IMR-90 (cell line): ENCODE measurements at regions not wholly inside any gene's neighbourhood (a gene's known extent, or its start where the extent isn't known, plus 50 kb on each side); places are given as distances from the start of the nearest gene placed in this dataset.

Experiments
- ATAC-seq: fragments of 200-7000 bp; cut with Tn5 transposase; 2 replicates; pipeline ENCODE4 v1.9.1; 2020; ENCODE audit warnings: low read depth, mild to moderate bottlenecking, moderate library complexity
- BruUV-seq: library from RNA; stranded (reverse); fragments of 400-500 nt; replicated peaks from 2 replicates; lab custom pipeline; 2021; lab: Mats Ljungman, UMichigan
- CTCF ChIA-PET: fragments of 300-600 bp; formaldehyde crosslinking; extraction: SDS; loops from one replicate; lab custom pipeline; 2021; ENCODE audit warnings: antibody characterized with exemption; lab: Yijun Ruan, JAX
- POLR2A ChIA-PET: fragments of 300-600 bp; sonication (Branson Sonifier 250); formaldehyde crosslinking; loops from one replicate; lab custom pipeline; 2022; ENCODE audit warnings: antibody characterized with exemption; ENCODE audit not compliant: unreplicated experiment; lab: Charles Lee
- DNase-seq: peaks from one replicate; pipeline ENCODE4 v3.0.0; 2013
- H2AFZ ChIP-seq: replicated peaks from 2 replicates; pipeline ENCODE3; 2013; ENCODE audit warnings: low read length, mild to moderate bottlenecking; ENCODE audit not compliant: poor library complexity
- H2AK5ac ChIP-seq: 2 replicates; pipeline ENCODE4 v1.6.1; 2013; ENCODE audit warnings: low read depth, low read length, inconsistent platforms
- H2AK9ac ChIP-seq: replicated peaks from 2 replicates; pipeline ENCODE3; 2013; ENCODE audit warnings: mild to moderate bottlenecking, low read depth, low read length, moderate library complexity; ENCODE audit not compliant: poor library complexity
- H2BK120ac ChIP-seq: 2 replicates; pipeline ENCODE4 v1.6.1; 2013; ENCODE audit warnings: low read depth, low read length, inconsistent platforms
- H2BK15ac ChIP-seq: 3 replicates; pipeline ENCODE4 v1.6.1; 2013; ENCODE audit warnings: low read depth, low read length, inconsistent platforms
- H2BK20ac ChIP-seq: 2 replicates; pipeline ENCODE4 v1.6.1; 2013; ENCODE audit warnings: low read depth, mild to moderate bottlenecking, inconsistent platforms, low read length, moderate library complexity
- H2BK5ac ChIP-seq: 2 replicates; pipeline ENCODE4 v1.6.1; 2013; ENCODE audit warnings: mild to moderate bottlenecking, low read depth, low read length, inconsistent platforms; ENCODE audit not compliant: poor library complexity, severe bottlenecking
- H3K14ac ChIP-seq: replicated peaks from 2 replicates; pipeline ENCODE4 v1.6.1; 2013; ENCODE audit warnings: low read depth, low read length, inconsistent platforms
- H3K18ac ChIP-seq: 2 replicates; pipeline ENCODE4 v1.6.1; 2013; ENCODE audit warnings: low read depth, low read length, control low read depth
- H3K23ac ChIP-seq: 2 replicates; pipeline ENCODE4 v1.6.1; 2013; ENCODE audit warnings: low read depth, low read length, inconsistent platforms
- H3K27ac ChIP-seq: 2 replicates; pipeline ENCODE4 v1.5.1; 2013; ENCODE audit warnings: mild to moderate bottlenecking, control low read depth, low read length; ENCODE audit not compliant: insufficient read depth
- H3K27me3 ChIP-seq: 2 replicates; pipeline ENCODE4 v1.6.1; 2013; ENCODE audit warnings: low read length; ENCODE audit not compliant: control insufficient read depth, insufficient read depth
- H3K36me3 ChIP-seq: 2 replicates; pipeline ENCODE4 v1.6.1; 2013; ENCODE audit warnings: low read length, mixed read lengths; ENCODE audit not compliant: control insufficient read depth, insufficient read depth
- H3K4ac ChIP-seq: 2 replicates; pipeline ENCODE4 v1.6.1; 2013; ENCODE audit warnings: low read depth, low read length, inconsistent platforms
- H3K4me1 ChIP-seq: 2 replicates; pipeline ENCODE4 v1.6.1; 2013; ENCODE audit warnings: low read length, mixed read lengths; ENCODE audit not compliant: control insufficient read depth, insufficient read depth
- H3K4me2 ChIP-seq: 2 replicates; pipeline ENCODE4 v1.6.1; 2013; ENCODE audit warnings: low read depth, mild to moderate bottlenecking, control low read depth, low read length, moderate library complexity
- H3K4me3 ChIP-seq: 2 replicates; pipeline ENCODE4 v1.5.1; 2013; ENCODE audit warnings: low read depth, mild to moderate bottlenecking, control low read depth, low read length, moderate library complexity; ENCODE audit not compliant: insufficient read depth
- H3K56ac ChIP-seq: 2 replicates; pipeline ENCODE4 v1.6.1; 2013; ENCODE audit warnings: low read length, inconsistent platforms; ENCODE audit not compliant: insufficient read depth; ENCODE audit errors: extremely low read depth
- H3K79me1 ChIP-seq, 2 experiments: 2 replicates each; pipeline ENCODE4 v1.6.1; 2013; ENCODE audit warnings: low read length in 2 of 2, inconsistent platforms in 1 of 2, low read depth in 1 of 2
- H3K9ac ChIP-seq: 2 replicates; pipeline ENCODE4 v1.6.1; 2013; ENCODE audit warnings: low read depth, low read length, control low read depth
- H3K9me1 ChIP-seq: 2 replicates; pipeline ENCODE4 v1.6.1; 2013; ENCODE audit warnings: low read length, inconsistent platforms; ENCODE audit not compliant: insufficient read depth
- H3K9me3 ChIP-seq: 2 replicates; pipeline ENCODE4 v1.6.1; 2013; ENCODE audit warnings: low read length; ENCODE audit not compliant: control insufficient read depth, insufficient read depth
- H4K20me1 ChIP-seq: 2 replicates; pipeline ENCODE4 v1.6.1; 2013; ENCODE audit warnings: low read length, inconsistent platforms; ENCODE audit not compliant: insufficient read depth
- H4K5ac ChIP-seq: 2 replicates; pipeline ENCODE4 v1.6.1; 2013; ENCODE audit warnings: mild to moderate bottlenecking, low read depth, low read length, control low read depth
- H4K8ac ChIP-seq, 2 experiments: 2 replicates each; pipeline ENCODE4 v1.6.1; 2013; ENCODE audit warnings: low read depth in 2 of 2, low read length in 2 of 2, control low read depth in 1 of 2, inconsistent platforms in 1 of 2
- H4K91ac ChIP-seq: 2 replicates; pipeline ENCODE4 v1.6.1; 2013; ENCODE audit warnings: low read depth, low read length, inconsistent platforms; ENCODE audit not compliant: insufficient read depth
- BHLHE40 ChIP-seq: fragments of 150-350 bp; IDR thresholded peaks from 2 replicates; pipeline ENCODE4 v1.6.1; 2016; ENCODE audit warnings: mild to moderate bottlenecking, low read depth, low read length
- CEBPB ChIP-seq: IDR thresholded peaks from 2 replicates; pipeline ENCODE4 v1.6.1; 2012; ENCODE audit warnings: low read depth, low read length, improper control_type of control experiment
- WGBS, 2 experiments: methylation state at CpG; one replicate each; pipeline versions ENCODE4 v1.1.5 to v1.1.7; 2013; ENCODE audit warnings: missing lambda C conversion rate in 2 of 2; ENCODE audit not compliant: insufficient read length in 1 of 2; ENCODE audit errors: extremely low coverage in 2 of 2; 5-methylcytosine and 5-hydroxymethylcytosine counted together
- dilution Hi-C: fragments of 300-500 bp; cut with HindIII; formaldehyde crosslinking; loops from one replicate; pipeline ENCODE4 v1.14.3; 2018; ENCODE audit warnings: low sequenced_read_pairs; ENCODE audit not compliant: unreplicated experiment
- in situ Hi-C: fragments of 300-500 bp; cut with MboI; formaldehyde crosslinking; loops from 3 replicates; pipeline ENCODE4 v1.14.3; 2019; ENCODE audit warnings: low sequenced_read_pairs, inconsistent platforms, mixed read lengths
- intact Hi-C: fragments of 100-400 bp; cut with micrococcal nuclease; formaldehyde crosslinking; loops from 2 replicates; pipeline ENCODE4 v1.10.0; 2022

GRCh38 chr11:130715085-130715876, 201.0 kb downstream of the SNX19 start:
- Histone ChIP-seq H2BK15ac (no peak overlapping the region), H4K5ac (no peak overlapping the region)

More at GRCh38 chr11:130715085-130715876, 201.0 kb downstream of the SNX19 start:
- dilution Hi-C loops: no loop called here
- Histone ChIP-seq H2BK120ac (no peak overlapping the region; the same call in 1 of the 2 replicates), H4K8ac (no peak overlapping the region), H3K23ac (no peak overlapping the region), H3K27ac (no peak overlapping the region), H2AFZ (no peak overlapping the region), H4K20me1 (no peaks in the 10 kb centered on the region), H3K4ac (no peak overlapping the region; the same call in 1 of the 2 replicates), H2BK5ac (no peak overlapping the region), H2AK9ac (no peak overlapping the region), H3K56ac (no peak overlapping the region), H3K14ac (no peak overlapping the region), H3K9ac (no peak overlapping the region), H4K91ac (no peak overlapping the region), H3K4me1 (peaks cover 21% of the 10 kb centered on the region), H3K9me3 (no peaks in the 10 kb centered on the region; the same call in 1 of the 2 replicates), H3K36me3 (no peaks in the 10 kb centered on the region), H3K4me2 (no peak overlapping the region), H3K4me3 (no peak overlapping the region), H3K9me1 (peaks cover 13% of the 10 kb centered on the region), H3K18ac (no peak overlapping the region; the same call in 1 of the 2 replicates), H2AK5ac (no peak overlapping the region), H3K27me3 (no peaks in the 10 kb centered on the region; the same call in 1 of the 2 replicates), H2BK20ac (0 out of 2 replicates have a peak overlapping the region, but pooled peaks have one; percentile 18), H3K79me1 (no peaks in the 10 kb centered on the region)
- intact Hi-C loops: no loop called here
- BruUV-seq: no TSS peak
- POLR2A ChIA-PET: no interaction called here
- in situ Hi-C loops: no loop called here
- CTCF ChIA-PET: interaction anchor here (0.6 kb wide), 1 partner anchor 8 kb away, joined by 3 read pairs; no protein-coding TSS in a partner anchor
- DNase-seq (no peak), ATAC-seq (no peak)
- TF ChIP-seq BHLHE40 (no peak), CEBPB (peak; percentile 34; the same call in 1 of the 2 replicates)
- WGBS, 2 experiments: 20% methylated on average over 1 of the region's 4 CpGs; no CpG with 5 or more reads in 1 of the 2 experiments
